ENCODE measurements at regions not wholly inside any gene's neighbourhood (a gene's known extent, or its start where the extent isn't known, plus 50 kb on each side); places are given as distances from the start of the nearest gene placed in this dataset.
"Not testable (repeated sequence)": the region's sequence is repeated elsewhere in the genome, so short reads cannot be mapped to it uniquely, and the experiment has no call there.

DNA sequence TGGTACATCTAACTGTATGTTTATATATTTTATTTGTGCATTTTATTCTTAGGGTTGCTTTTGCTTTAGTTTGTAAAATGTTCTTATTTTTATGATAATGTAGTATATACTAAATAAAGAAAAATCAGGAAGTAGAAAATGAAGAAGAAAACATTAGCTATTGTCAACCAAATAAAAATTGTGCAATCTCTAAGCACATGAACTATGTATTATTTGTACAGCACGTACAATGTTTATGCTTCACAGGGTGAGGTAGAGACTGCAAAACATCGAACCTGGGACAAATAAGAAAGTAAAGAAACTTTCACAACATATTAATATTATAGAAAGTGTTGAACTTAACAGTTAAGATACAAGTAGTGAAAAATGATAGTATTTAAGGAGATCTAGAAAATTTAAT, 123.0 kb downstream of the ZNF92 start:
- ATAC-seq (ENCODE audit: low read depth); H3K27ac ChIP-seq (ENCODE audit: insufficient read depth, low read length); H4K5ac ChIP-seq (ENCODE audit: low read depth, low read length); CTCF ChIA-PET; H3K4me2 ChIP-seq (ENCODE audit: low read depth, low read length); H2BK15ac ChIP-seq (ENCODE audit: low read depth, low read length); POLR2A ChIA-PET (ENCODE audit: unreplicated experiment); H2AK5ac ChIP-seq (ENCODE audit: low read depth, low read length); H2BK5ac ChIP-seq (ENCODE audit: low read depth, low read length, poor library complexity, severe bottlenecking); dilution Hi-C loops (cut with HindIII; ENCODE audit: low sequenced_read_pairs, unreplicated experiment); H3K4me3 ChIP-seq (ENCODE audit: insufficient read depth, low read depth, low read length); H3K18ac ChIP-seq (ENCODE audit: low read depth, low read length); H3K36me3 ChIP-seq (ENCODE audit: control insufficient read depth, insufficient read depth, low read length); intact Hi-C loops (cut with micrococcal nuclease); H3K4ac ChIP-seq (ENCODE audit: low read depth, low read length); H2BK120ac ChIP-seq (ENCODE audit: low read depth, low read length); in situ Hi-C loops (cut with MboI; ENCODE audit: low sequenced_read_pairs); H3K56ac ChIP-seq (ENCODE audit: extremely low read depth, insufficient read depth, low read length); H4K91ac ChIP-seq (ENCODE audit: insufficient read depth, low read depth, low read length); BruUV-seq (replicated peaks); H2AK9ac ChIP-seq (replicated peaks; ENCODE audit: low read depth, low read length, poor library complexity); H3K79me1 ChIP-seq (ENCODE audit: low read depth in 1 of 2, low read length in 2 of 2); H2AFZ ChIP-seq (replicated peaks; ENCODE audit: low read length, poor library complexity); H3K27me3 ChIP-seq (ENCODE audit: control insufficient read depth, insufficient read depth, low read length); H2BK20ac ChIP-seq (ENCODE audit: low read depth, low read length); H3K9ac ChIP-seq (ENCODE audit: low read depth, low read length); H3K4me1 ChIP-seq (ENCODE audit: control insufficient read depth, insufficient read depth, low read length); DNase-seq; H4K8ac ChIP-seq (ENCODE audit: low read depth in 2 of 2, low read length in 2 of 2); H4K20me1 ChIP-seq (ENCODE audit: insufficient read depth, low read length); H3K23ac ChIP-seq (ENCODE audit: low read depth, low read length); H3K9me1 ChIP-seq (ENCODE audit: insufficient read depth, low read length); H3K14ac ChIP-seq (replicated peaks; ENCODE audit: low read depth, low read length); H3K9me3 ChIP-seq (ENCODE audit: control insufficient read depth, insufficient read depth, low read length): not testable (repeated sequence)
- no CpG with 5 or more reads among the region's 2 CpGs for WGBS, 2 experiments (ENCODE audit: extremely low coverage in 2 of 2, insufficient read length in 1 of 2)

Data from IMR-90 (cell line).